HG03135 (cell line): ENCODE measurements at regions not wholly inside any gene's neighbourhood (a gene's known extent, or its start where the extent isn't known, plus 50 kb on each side); places are given as distances from the start of the nearest gene placed in this dataset.
"Not testable (repeated sequence)": the region's sequence is repeated elsewhere in the genome, so short reads cannot be mapped to it uniquely, and the experiment has no call there.

Source experiments
- ATAC-seq: cut with Tn5 transposase; IDR thresholded peaks from one replicate; pipeline ENCODE4 v1.9.1; 2021; ENCODE audit warnings: mild to moderate bottlenecking, moderate library complexity; ENCODE audit not compliant: unreplicated experiment

DNA sequence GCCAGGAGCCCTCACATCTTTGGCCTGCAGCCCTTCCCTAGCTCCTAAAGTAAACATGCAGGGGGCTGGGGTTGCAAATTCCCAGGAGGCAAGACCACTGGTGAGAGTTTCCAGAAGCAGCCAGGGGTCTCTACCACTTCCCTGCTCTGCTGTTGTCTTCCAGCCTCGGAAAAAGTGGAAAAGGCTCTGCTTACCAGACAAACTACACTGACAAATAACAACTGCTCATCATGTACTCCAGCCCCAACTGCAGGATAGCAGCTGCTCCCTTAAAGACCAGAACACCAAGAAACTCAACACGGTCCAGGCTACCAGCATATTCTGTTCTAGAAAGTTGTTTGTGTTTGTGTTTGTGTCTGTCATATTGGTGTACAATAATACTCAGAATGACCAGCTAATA, 187.5 kb upstream of the MARCKS start:
- ATAC-seq, result no peak

GRCh38 chr6:113671421-113671820, 185.7 kb upstream of the MARCKS start:
- ATAC-seq, result no peak

GRCh38 chr6:113672491-113673149, 184.5 kb upstream of the MARCKS start:
- ATAC-seq, result no peak

GRCh38 chr6:113674075-113674474, 183.1 kb upstream of the MARCKS start:
- no peak for ATAC-seq

DNA sequence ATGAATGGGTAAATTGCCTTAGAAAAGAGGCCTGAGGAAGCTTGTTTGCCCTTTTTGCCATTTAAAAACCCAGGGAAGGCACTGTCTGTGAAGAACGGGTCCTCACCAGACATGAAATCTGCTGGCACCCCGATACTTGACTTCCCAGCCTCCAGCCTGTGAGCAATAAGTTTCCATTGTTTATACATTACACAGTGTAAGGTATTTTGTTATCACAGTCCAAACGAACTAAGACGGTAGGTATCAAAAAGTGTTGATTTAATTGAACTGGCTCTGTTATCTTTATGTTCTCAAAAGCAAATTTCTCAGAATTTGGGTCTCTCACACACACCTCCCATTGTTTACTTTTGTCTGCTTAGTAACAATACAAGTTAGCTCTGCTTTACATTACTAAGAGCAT, 181.1 kb upstream of the MARCKS start:
- no peak for ATAC-seq

DNA sequence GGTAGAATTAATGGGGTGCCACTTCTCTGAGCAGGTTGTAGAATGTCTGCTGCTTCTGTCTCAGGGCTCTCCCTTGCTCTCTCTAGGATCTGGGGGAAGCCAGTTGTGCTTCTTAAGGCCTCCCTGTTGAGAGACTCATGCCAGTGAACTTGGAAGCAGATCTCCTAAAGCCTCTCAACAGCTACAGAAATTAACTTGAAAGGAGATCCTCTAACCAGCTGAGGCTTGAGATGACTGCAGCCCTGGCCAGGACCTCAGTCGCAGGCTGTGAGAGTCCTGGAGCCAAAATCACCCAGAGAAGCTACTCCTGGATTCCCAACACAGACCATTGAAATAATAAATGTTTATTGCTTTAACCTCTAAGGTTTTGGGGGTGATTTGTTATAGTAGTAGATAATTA, 180.2 kb upstream of the MARCKS start:
- no peak for ATAC-seq

- no peak for ATAC-seq
Observed at GRCh38 chr6:113679051-113679450, 178.1 kb upstream of the MARCKS start.

DNA sequence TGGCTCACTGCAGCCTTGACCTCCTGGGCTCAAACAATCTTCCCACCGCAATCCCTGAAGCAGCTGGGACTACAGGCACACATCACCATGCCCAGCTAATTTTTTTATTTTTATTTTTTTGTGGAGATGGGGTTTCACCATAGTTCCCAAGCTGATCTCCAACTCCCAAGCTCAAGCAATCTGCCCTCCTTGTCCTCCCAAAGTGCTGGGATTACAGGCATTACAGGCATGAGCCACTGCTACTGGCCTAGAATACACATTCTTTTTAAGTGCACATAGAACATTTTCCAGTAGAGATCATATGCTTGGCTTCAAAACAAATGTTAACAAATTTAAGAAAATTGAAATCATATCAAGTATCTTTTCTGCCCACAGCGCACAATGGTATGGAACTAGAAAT, 176.8 kb upstream of the MARCKS start:
- ATAC-seq, result no peak

DNA sequence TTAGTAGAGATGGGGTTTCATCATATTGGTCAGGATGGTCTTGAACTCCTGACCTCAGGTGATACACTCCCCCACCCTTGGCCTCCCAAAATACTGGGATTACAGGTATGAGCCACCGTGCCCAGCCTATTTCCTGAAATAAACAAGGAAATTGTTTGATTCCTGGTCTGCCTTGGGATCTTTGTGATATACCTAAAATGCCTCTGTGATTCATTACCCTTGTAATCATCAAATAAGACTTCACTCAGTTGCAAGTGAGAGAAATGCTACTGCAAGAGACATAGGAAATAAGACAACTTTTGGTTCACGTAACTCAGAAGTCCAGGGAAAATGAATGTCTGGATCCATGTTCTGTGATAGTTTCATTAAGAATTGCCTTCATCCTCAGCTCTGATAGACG, 173.2 kb upstream of the MARCKS start:
- ATAC-seq, result no peak

GRCh38 chr6:113684382-113684901, 172.7 kb upstream of the MARCKS start:
- ATAC-seq, result no peak

DNA sequence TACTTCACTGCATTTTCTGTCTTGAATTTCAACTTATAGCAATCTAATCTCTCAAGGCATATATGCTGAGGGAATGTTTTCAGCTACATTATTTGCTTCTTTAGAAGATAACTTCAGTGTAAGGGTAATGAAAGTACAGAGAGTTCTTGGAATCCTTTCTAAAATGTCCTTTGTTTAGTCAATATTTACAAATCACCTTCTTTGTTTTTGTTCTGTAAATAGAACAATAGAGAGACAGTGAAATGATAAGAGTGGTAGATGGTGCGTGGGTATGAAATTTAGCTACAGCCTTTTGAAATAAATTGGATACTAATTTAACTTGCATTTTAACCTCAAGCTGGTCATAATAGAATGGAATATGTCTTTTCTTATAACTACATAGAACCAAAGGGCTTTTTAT, 171.1 kb upstream of the MARCKS start:
- no peak for ATAC-seq

DNA sequence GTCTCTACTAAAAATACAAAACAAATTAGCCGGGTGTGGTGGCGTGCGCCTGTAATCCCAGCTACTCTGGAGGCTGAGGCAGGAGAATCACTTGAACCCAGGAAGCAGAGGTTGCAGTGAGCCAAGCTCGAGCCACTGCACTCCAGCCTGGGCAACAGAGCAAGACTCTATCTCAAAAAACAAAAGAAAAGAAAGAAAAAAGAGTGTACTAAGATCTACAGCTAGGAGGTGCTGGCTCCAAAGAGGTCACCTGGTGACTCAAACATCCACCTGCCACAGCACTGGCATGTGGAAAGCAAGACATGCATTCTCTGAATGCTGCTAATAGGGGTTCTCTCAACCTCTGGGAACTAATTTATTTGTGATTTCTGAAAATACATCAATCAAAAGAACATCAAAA, 167.5 kb upstream of the MARCKS start:
- ATAC-seq, result not testable (repeated sequence)

- no peak for ATAC-seq
Observed at GRCh38 chr6:113690281-113691259, 166.6 kb upstream of the MARCKS start.

- no peak for ATAC-seq
Observed at GRCh38 chr6:113691260-113691656, 165.9 kb upstream of the MARCKS start.

- no peak for ATAC-seq
Observed at GRCh38 chr6:113693851-113694250, 163.3 kb upstream of the MARCKS start.

DNA sequence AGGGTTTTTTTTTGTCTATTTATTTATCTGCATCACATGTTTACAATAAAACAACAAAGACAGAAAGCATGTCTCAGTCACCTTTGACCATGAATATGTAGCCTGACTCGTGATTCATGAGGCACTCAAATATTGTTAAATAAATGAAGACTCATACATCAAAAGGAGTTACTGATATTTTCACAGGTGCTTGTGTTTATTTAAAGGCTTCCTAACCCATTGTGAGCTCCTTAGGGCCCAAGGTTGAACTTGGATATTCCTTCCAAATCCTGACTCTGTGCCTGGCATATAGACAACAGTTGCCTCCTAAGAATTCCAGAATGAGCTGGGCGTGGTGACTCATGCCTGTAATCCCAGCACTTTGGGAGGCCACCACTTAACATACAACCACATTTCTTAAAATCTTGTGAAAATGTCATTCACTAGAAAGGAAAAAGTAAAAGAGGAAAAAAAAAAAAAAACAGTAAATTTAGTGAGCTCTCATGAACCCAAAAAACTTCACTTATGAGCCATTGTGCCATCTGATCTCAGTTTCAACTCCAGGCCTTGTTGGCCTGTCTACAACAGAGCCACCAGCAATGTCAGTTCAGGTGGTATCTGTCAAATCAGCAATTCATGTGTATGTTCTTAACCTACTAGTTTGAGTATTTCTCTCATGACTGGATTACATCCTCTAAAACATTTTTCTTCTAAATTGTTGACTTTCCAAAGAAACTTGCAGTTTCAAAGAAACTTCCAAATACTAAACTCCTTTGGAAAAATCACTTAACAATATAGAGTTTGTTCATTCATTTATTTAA, 162.7 kb upstream of the MARCKS start:
- ATAC-seq, result no peak

DNA sequence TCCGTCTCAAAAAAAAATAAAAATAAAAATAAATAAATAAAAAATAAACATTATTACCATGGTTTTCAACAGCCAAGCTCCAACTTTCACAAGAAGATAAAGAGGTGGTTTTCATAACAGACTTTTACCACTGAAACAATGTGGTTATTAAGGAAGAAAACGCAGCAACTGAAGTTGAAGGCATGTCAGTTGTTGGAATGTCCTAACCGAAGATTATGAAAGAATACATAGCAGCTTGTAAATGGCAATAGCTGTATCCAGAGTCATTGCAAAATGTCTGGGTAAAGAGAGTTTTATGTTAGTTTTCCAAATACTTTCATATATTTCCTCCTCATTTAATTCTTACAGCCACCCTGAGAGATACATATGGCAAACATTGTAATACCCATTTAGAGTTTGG, 161.6 kb upstream of the MARCKS start:
- no peak for ATAC-seq

GRCh38 chr6:113696960-113697359, 160.2 kb upstream of the MARCKS start:
- ATAC-seq, result no peak

DNA sequence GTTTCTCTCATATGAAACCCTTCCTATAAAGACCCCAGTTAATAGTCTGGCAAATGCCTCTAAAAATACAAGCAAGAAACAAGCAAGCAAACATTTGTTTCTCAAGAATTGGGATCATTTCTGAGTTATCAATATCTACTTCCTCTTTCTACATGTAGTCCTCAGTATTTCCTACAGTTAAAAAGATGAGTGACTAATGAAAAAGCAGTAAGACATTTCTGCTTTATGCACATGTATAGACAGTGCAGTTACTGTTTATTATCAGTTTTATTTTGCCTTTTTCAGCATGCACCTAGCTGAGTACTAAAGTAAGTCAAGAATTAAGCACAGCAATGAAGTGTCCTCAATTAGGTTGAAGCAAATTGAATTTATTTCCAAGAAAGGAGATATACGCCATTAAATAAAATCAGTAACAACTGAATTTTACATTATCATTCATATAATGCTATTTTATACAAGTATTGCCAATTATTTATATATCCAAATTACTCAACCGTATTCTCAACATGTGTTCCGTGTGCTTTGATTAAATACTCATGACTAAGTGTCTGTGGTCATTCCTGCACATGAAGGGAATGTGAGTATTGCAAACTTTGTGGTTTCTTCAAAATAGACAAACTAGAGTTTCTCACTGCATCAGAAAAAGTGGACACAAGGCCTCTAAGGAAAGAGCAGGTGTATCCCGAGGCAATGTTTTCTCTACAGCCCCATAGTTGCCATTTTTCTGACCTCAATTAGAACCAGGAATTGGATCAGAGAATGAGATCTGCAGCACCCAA, 159.3 kb upstream of the MARCKS start:
- ATAC-seq, result no peak

DNA sequence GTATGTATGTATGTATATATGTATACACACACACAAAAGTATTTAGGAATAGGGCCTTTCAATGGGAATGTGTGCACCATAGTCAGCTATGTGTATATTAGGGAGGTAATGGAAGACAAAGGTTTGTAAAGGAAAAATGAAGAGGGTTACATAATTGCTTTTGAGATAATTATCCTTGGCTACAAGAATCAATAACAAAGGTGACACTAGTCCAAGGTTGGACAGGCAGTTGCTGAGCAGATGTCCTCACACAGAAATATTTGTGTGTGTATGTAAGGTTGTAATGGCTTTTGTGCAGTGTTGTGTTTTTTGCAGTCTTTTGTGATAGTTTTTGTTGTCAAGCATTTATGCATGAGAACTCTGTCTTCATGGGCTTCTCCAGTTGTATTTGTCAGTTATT, 157.9 kb upstream of the MARCKS start:
- no peak for ATAC-seq
